GM12873 (cell line): ENCODE measurements at regions not wholly inside any gene's neighbourhood (a gene's known extent, or its start where the extent isn't known, plus 50 kb on each side); places are given as distances from the start of the nearest gene placed in this dataset.

Experiments
- TF ChIP-seq, protein P1 (sequence below): IDR thresholded peaks from 2 replicates; pipeline ENCODE4 v1.5.1; 2012; ENCODE audit warnings: low read depth, mild to moderate bottlenecking, moderate library complexity, low read length, control low read depth; ENCODE audit not compliant: insufficient read depth; ENCODE audit errors: missing control alignments

DNA sequence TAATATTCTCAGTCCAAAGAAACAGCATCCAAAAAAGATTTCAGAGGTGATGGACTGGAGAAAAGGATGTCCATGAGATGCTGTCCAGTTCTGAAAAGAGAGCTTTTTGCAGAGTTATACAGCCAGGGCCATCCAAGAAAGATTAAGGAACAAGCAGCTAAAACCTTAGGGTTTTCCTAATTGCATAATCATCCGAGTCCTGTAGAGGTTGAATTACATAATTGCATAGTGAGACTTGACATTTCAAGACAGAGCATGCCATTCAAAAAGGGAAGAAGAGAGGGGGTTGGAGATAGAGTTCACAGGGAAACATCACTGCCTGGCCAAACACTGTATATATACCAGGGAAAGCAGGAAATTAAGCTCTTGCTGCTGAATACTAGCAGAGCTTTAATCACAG lies 1729.2 kb upstream of the WWC1 start:
- TF ChIP-seq, protein P1, sequence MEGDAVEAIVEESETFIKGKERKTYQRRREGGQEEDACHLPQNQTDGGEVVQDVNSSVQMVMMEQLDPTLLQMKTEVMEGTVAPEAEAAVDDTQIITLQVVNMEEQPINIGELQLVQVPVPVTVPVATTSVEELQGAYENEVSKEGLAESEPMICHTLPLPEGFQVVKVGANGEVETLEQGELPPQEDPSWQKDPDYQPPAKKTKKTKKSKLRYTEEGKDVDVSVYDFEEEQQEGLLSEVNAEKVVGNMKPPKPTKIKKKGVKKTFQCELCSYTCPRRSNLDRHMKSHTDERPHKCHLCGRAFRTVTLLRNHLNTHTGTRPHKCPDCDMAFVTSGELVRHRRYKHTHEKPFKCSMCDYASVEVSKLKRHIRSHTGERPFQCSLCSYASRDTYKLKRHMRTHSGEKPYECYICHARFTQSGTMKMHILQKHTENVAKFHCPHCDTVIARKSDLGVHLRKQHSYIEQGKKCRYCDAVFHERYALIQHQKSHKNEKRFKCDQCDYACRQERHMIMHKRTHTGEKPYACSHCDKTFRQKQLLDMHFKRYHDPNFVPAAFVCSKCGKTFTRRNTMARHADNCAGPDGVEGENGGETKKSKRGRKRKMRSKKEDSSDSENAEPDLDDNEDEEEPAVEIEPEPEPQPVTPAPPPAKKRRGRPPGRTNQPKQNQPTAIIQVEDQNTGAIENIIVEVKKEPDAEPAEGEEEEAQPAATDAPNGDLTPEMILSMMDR = no peak

DNA sequence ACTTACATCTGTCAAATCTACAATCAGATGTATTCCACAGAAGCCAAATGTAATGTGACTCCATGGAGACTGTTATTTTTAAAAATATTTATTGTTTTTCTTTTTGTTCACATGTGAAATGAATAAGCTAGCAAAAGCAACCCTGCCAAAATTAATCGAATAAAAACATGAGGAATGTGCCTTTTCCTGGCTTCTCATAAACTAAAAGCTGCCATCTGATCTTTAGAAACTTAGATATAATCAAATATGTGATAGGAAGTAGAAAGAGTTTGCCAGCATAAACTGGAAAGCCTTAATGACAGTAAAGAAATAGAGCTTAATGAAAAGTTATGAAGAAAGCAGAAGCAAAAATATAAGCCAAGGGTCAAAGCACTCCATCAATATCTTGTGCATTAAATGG lies 1724.7 kb upstream of the WWC1 start:
- TF ChIP-seq, protein P1 = no peak

DNA sequence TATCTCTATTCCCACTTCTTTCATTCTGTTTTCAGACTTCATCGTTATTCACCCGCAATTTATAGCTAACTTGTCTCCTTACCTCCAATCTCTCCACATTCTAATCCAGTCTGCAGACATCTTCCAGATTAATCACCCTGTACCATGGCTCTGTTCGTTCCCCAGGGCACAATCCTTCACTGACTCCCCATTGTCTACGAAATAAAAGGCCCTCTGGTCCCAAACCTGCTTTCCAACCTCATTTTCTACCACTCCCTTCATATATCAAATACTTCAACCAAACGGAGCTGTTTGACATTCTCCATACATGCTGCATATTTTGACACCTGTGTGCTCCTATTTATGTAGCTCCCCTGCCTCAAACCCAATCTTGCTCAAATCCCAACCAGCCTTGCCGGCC lies 1720.6 kb upstream of the WWC1 start:
- TF ChIP-seq, protein P1 = no peak

DNA sequence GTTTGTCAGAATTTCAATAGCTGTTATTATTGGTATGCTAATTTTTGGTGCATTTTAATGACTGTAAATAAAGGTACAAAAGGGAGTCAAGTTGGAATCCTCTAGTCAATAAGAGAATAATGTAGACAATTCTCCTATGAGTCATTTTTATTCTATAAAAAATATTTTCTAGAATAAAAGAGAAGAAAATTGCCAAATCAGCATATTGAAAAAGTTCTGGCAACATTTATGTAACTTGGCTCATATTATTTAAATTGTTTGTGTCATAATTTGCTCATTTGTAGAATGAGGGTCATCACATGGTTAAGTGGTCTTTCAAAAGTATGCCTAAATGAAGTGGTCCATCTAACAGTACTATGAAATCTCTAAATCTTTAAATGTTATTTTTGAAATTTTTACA lies 1719.8 kb upstream of the WWC1 start:
- TF ChIP-seq, protein P1 = no peak

DNA sequence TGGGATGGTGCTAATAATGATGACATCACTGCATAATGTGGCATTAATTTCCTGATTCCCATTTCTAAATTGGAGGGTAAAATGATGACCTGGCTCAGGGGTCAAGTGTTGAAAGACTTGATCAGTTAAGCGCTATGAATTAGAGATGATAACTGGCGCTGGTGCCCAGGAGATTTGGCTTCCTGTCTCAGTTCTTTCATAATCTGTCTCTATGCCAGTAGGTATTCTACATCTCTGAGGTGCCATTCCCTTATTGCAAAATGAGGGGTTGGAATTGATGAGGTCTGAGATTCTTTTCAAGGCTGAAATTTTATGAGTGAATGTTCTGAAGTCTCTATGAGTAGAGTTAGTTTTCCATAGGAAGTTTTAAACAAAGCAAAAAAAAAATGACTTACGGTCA lies 1715.1 kb upstream of the WWC1 start:
- TF ChIP-seq, protein P1 = no peak

DNA sequence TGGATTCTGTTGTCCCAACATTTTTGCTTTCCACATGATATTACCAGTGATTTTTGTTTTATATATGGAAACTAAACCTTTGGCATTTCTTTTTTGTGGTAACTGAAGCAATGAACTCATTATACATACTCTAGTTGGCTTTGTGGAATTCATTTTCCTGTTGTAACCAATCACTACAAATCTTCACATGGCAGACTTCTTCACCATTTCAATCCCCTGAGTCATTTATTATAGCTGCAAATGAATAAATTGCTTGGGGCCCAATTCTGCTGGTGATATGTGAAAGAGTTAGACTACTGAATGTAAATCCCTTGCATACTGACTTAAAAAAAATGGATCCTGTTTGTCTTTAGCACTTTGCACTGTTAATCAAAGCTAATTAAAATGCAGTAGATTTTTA lies 1709.6 kb upstream of the WWC1 start:
- TF ChIP-seq, protein P1 = no peak

DNA sequence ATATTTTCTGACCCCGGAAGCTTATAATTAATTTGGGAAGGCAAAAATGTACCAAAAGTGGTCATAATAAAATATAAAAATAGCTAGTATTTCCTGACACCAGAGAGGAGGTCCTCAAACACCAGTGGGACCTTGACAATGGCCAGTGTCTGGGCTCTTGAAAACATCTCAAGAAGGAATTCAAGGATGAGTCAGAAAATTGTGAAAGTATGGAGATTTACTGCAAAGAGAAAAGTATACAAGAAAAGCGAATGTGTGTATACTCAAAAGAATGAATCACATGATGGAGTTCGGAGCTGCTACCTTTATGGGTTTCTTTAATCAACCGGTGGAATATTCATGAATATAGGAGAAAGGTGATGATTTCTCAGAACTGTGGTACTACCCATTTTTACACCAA lies 1709.0 kb upstream of the WWC1 start:
- TF ChIP-seq, protein P1 = no peak
